LHCN-M2 (cell line): ENCODE measurements at regions not wholly inside any gene's neighbourhood (a gene's known extent, or its start where the extent isn't known, plus 50 kb on each side); places are given as distances from the start of the nearest gene placed in this dataset.
"Not testable (repeated sequence)": the region's sequence is repeated elsewhere in the genome, so short reads cannot be mapped to it uniquely, and the experiment has no call there.

ENCODE experiments used
- DNase-seq: peaks from one replicate; pipeline ENCODE4 v3.0.0-alpha.2; 2012; ENCODE audit warnings: low read depth

GRCh38 chrX:96183843-96184242, 500.8 kb upstream of the DIAPH2 start:
- peak; percentile 0 for DNase-seq

GRCh38 chrX:96204928-96205327, 479.7 kb upstream of the DIAPH2 start:
- no peak for DNase-seq

GRCh38 chrX:96211953-96212352, 472.7 kb upstream of the DIAPH2 start:
- no peak for DNase-seq

GRCh38 chrX:96214681-96215080, 470.0 kb upstream of the DIAPH2 start:
- DNase-seq = not testable (repeated sequence)

GRCh38 chrX:96224279-96224678, 460.4 kb upstream of the DIAPH2 start:
- DNase-seq = no peak

GRCh38 chrX:96244955-96245354, 439.7 kb upstream of the DIAPH2 start:
- no peak for DNase-seq

GRCh38 chrX:96246436-96246835, 438.2 kb upstream of the DIAPH2 start:
- no peak for DNase-seq
